Liver (tissue), 8 donors: ENCODE measurements at regions not wholly inside any gene's neighbourhood (a gene's known extent, or its start where the extent isn't known, plus 50 kb on each side); places are given as distances from the start of the nearest gene placed in this dataset.

Experiments
- DNase-seq: peaks from one replicate; pipeline ENCODE4 v3.0.0-alpha.2; 2017; ENCODE audit warnings: low spot score
- H3K27ac ChIP-seq, 2 donors: one replicate each; pipeline ENCODE4 v1.7.0; 2013; ENCODE audit warnings: inconsistent platforms in 2 of 2, low read length in 2 of 2, control low read depth in 1 of 2, low read depth in 1 of 2, mild to moderate bottlenecking in 1 of 2
- H3K27me3 ChIP-seq, 4 donors: one replicate each; pipeline versions ENCODE4 v1.6.1 to v1.7.0; 2013; ENCODE audit warnings: low read length in 3 of 4, inconsistent platforms in 1 of 4, mild to moderate bottlenecking in 1 of 4, moderate library complexity in 1 of 4; ENCODE audit not compliant: control insufficient read depth in 4 of 4, insufficient read depth in 4 of 4
- H3K36me3 ChIP-seq, 4 donors: one replicate each; pipeline versions ENCODE4 v1.6.1 to v1.7.0; 2013; ENCODE audit warnings: low read length in 3 of 4, mild to moderate bottlenecking in 3 of 4, low read depth in 1 of 4, moderate library complexity in 1 of 4; ENCODE audit not compliant: control insufficient read depth in 4 of 4, insufficient read depth in 3 of 4
- H3K4me1 ChIP-seq, 4 donors: one replicate each; pipeline versions ENCODE4 v1.6.1 to v1.7.0; 2013; ENCODE audit warnings: low read length in 3 of 4, mild to moderate bottlenecking in 3 of 4, moderate library complexity in 1 of 4; ENCODE audit not compliant: control insufficient read depth in 4 of 4, insufficient read depth in 4 of 4
- H3K4me3 ChIP-seq, 3 donors: one replicate each; pipeline versions ENCODE4 v1.6.1 to v1.7.0; 2013; ENCODE audit warnings: low read length in 3 of 3, control low read depth in 1 of 3, low read depth in 1 of 3, mild to moderate bottlenecking in 1 of 3
- H3K9ac ChIP-seq, 2 donors: one replicate each; pipeline ENCODE4 v1.7.0; 2013; ENCODE audit warnings: low read length in 2 of 2, mild to moderate bottlenecking in 2 of 2, moderate library complexity in 2 of 2, control low read depth in 1 of 2, low read depth in 1 of 2
- H3K9me3 ChIP-seq, 4 donors: one replicate each; pipeline versions ENCODE4 v1.6.1 to v1.7.0; 2013; ENCODE audit warnings: low read length in 3 of 4; ENCODE audit not compliant: control insufficient read depth in 4 of 4
- ATF3 ChIP-seq: IDR thresholded peaks from 2 replicates; pipeline ENCODE4 v1.6.1; 2016; ENCODE audit warnings: antibody characterized with exemption
- CTCF ChIP-seq: fragments of 150-350 bp; IDR thresholded peaks from 2 replicates; pipeline ENCODE4 v1.5.1; 2017; ENCODE audit warnings: improper control_type of control experiment, low read depth, low read length; ENCODE audit not compliant: missing input control
- EGR1 ChIP-seq, 2 donors: IDR thresholded peaks; 2 replicates each; pipeline ENCODE4 v1.6.1; 2016 to 2018; ENCODE audit warnings: antibody characterized with exemption in 2 of 2, low read depth in 2 of 2
- FOXA1 ChIP-seq: IDR thresholded peaks from 2 replicates; pipeline ENCODE4 v1.6.1; 2016; ENCODE audit warnings: antibody characterized with exemption
- FOXA2 ChIP-seq: IDR thresholded peaks from 2 replicates; pipeline ENCODE4 v1.6.1; 2016; ENCODE audit warnings: antibody characterized with exemption
- GABPA ChIP-seq, 2 donors: IDR thresholded peaks in 1 of 2; conservative IDR thresholded peaks in 1 of 2; 2 replicates each; pipeline ENCODE4 v1.6.1; 2016; ENCODE audit warnings: antibody characterized with exemption in 2 of 2, mild to moderate bottlenecking in 1 of 2, moderate library complexity in 1 of 2
- HNF4G ChIP-seq: IDR thresholded peaks from 2 replicates; pipeline ENCODE4 v1.6.1; 2016; ENCODE audit warnings: antibody characterized with exemption
- JUND ChIP-seq, 2 donors: IDR thresholded peaks; 2 replicates each; pipeline ENCODE4 v1.6.1; 2016; ENCODE audit warnings: antibody characterized with exemption in 2 of 2
- MAX ChIP-seq: IDR thresholded peaks from 2 replicates; pipeline ENCODE4 v1.6.1; 2016; ENCODE audit warnings: antibody characterized with exemption
- NR2F2 ChIP-seq: IDR thresholded peaks from 2 replicates; pipeline ENCODE4 v1.6.1; 2016; ENCODE audit warnings: antibody characterized with exemption
- RAD21 ChIP-seq, 2 donors: IDR thresholded peaks; 2 replicates each; pipeline ENCODE4 v1.6.1; 2016; ENCODE audit warnings: antibody characterized with exemption in 2 of 2, mild to moderate bottlenecking in 2 of 2
- REST ChIP-seq: IDR thresholded peaks from 2 replicates; pipeline ENCODE4 v1.6.1; 2016; ENCODE audit warnings: antibody characterized with exemption, mild to moderate bottlenecking
- RXRA ChIP-seq, 2 donors: IDR thresholded peaks; 2 replicates each; pipeline ENCODE4 v1.6.1; 2017 to 2018; ENCODE audit warnings: antibody characterized with exemption in 2 of 2, mild to moderate bottlenecking in 1 of 2
- SP1 ChIP-seq: IDR thresholded peaks from 2 replicates; pipeline ENCODE4 v1.6.1; 2018; ENCODE audit warnings: antibody characterized with exemption, mild to moderate bottlenecking
- TAF1 ChIP-seq: conservative IDR thresholded peaks from 2 replicates; pipeline ENCODE4 v1.6.1; 2016; ENCODE audit warnings: antibody characterized with exemption, mild to moderate bottlenecking
- YY1 ChIP-seq: IDR thresholded peaks from 2 replicates; pipeline ENCODE4 v1.6.1; 2016; ENCODE audit warnings: antibody characterized with exemption, mild to moderate bottlenecking
- WGBS: extraction: QIAGEN DNeasy Blood & Tissue Kit; methylation state at CpG from one replicate; pipeline ENCODE4 v1.1.7; 2013; 5-methylcytosine and 5-hydroxymethylcytosine counted together
- donor health status: healthy.
- donor health status: healthy.
- donor health status: healthy.
- donor health status: healthy.
- donor health status: healthy.

- Histone ChIP-seq H3K36me3 (no peaks in the 10 kb centered on the region), H3K27ac (no peak overlapping the region), H3K4me1 (no peaks in the 10 kb centered on the region), H3K9me3 (no peaks in the 10 kb centered on the region), H3K4me3 (no peak overlapping the region), H3K27me3 (no peaks in the 10 kb centered on the region), H3K9ac (no peak overlapping the region)
- 73% methylated on average over 5 of the region's 5 CpGs for WGBS
- no peak for TF ChIP-seq JUND (IDR thresholded peaks at IDR 0.05)
- TF ChIP-seq YY1: no peak
- TF ChIP-seq MAX: no peak
- TF ChIP-seq ATF3: no peak
- no peak for TF ChIP-seq NR2F2
- no peak for TF ChIP-seq RAD21 (IDR thresholded peaks at IDR 0.05)
- TF ChIP-seq GABPA (IDR thresholded peaks at IDR 0.05 in 1 of 2, conservative IDR thresholded peaks at IDR 0.05 in 1 of 2): no peak
- TF ChIP-seq SP1: no peak
- no peak for TF ChIP-seq FOXA2
- no peak for TF ChIP-seq HNF4G
- DNase-seq: no peak
Observed at GRCh38 chr4:15325987-15326386, 101.8 kb upstream of the C1QTNF7 start.

GRCh38 chr4:15327311-15328298 is 100.2 kb upstream of the C1QTNF7 start:
- WGBS: 69% methylated on average over 7 of the region's 7 CpGs
- Histone ChIP-seq H3K27ac (no peak overlapping the region), H3K4me1 (no peaks in the 10 kb centered on the region), H3K36me3 (no peaks in the 10 kb centered on the region), H3K9ac (no peak overlapping the region), H3K4me3 (no peak overlapping the region), H3K27me3 (no peaks in the 10 kb centered on the region), H3K9me3 (no peaks in the 10 kb centered on the region)
- TF ChIP-seq GABPA (IDR thresholded peaks at IDR 0.05 in 1 of 2, conservative IDR thresholded peaks at IDR 0.05 in 1 of 2) (no peak), HNF4G (no peak), CTCF (no peak), ATF3 (no peak)
- DNase-seq: no peak

GRCh38 chr4:15331930-15332329 is 95.9 kb upstream of the C1QTNF7 start:
- Histone ChIP-seq H3K9ac (no peak overlapping the region), H3K4me1 (no peaks in the 10 kb centered on the region), H3K9me3 (no peaks in the 10 kb centered on the region), H3K4me3 (no peak overlapping the region), H3K27me3 (no peaks in the 10 kb centered on the region), H3K27ac (no peak overlapping the region), H3K36me3 (no peaks in the 10 kb centered on the region)
- DNase-seq: no peak
- 73% methylated on average over 3 of the region's 3 CpGs for WGBS
- TF ChIP-seq CTCF: no peak
- TF ChIP-seq GABPA (IDR thresholded peaks at IDR 0.05 in 1 of 2, conservative IDR thresholded peaks at IDR 0.05 in 1 of 2): no peak
- no peak for TF ChIP-seq MAX
- TF ChIP-seq FOXA1: no peak
- no peak for TF ChIP-seq HNF4G
- no peak for TF ChIP-seq TAF1
- no peak for TF ChIP-seq RAD21 (IDR thresholded peaks at IDR 0.05)
- TF ChIP-seq EGR1 (IDR thresholded peaks at IDR 0.05; ENCODE audit: low read depth in 2 of 2): no peak
- no peak for TF ChIP-seq REST
- TF ChIP-seq RXRA (IDR thresholded peaks at IDR 0.05): no peak
